ENCODE measurements at regions not wholly inside any gene's neighbourhood (a gene's known extent, or its start where the extent isn't known, plus 50 kb on each side); places are given as distances from the start of the nearest gene placed in this dataset.

GRCh38 chr14:61217516-61217915 lies 63.6 kb downstream of the TMEM30B start:
- no peak overlapping the region for H3K27ac Mint-ChIP-seq (ENCODE audit: unreplicated experiment)
- no peaks in the 10 kb centered on the region for H3K27me3 ChIP-seq (ENCODE audit: insufficient read depth, low read length)
- no peak overlapping the region for H3K4me2 ChIP-seq (ENCODE audit: low read length)
- H3K9me3 Mint-ChIP-seq (ENCODE audit: unreplicated experiment) = no peaks in the 10 kb centered on the region
- H3K4me3 ChIP-seq (ENCODE audit: insufficient read depth, low read depth, low read length) = no peak overlapping the region
- H3K4me3 Mint-ChIP-seq (ENCODE audit: unreplicated experiment) = no peak overlapping the region
- H3K9me3 ChIP-seq (ENCODE audit: insufficient read depth, low read depth, low read length) = no peaks in the 10 kb centered on the region
- H3K9ac ChIP-seq (ENCODE audit: low read length) = no peak overlapping the region
- H3K36me3 ChIP-seq (ENCODE audit: insufficient read depth, low read length) = no peaks in the 10 kb centered on the region
- H2AFZ ChIP-seq (ENCODE audit: low read depth, low read length) = no peak overlapping the region
- H3K79me2 ChIP-seq (ENCODE audit: insufficient read depth, low read length) = no peaks in the 10 kb centered on the region
- peaks cover 2% of the 10 kb centered on the region for H3K27me3 Mint-ChIP-seq (ENCODE audit: low read depth, unreplicated experiment)
- H4K20me1 ChIP-seq (ENCODE audit: insufficient read depth, low read length) = no peaks in the 10 kb centered on the region
- FAIRE-seq (no peak), DNase-seq (ENCODE audit: low read depth) (no peak)
- H3K4me1 Mint-ChIP-seq (ENCODE audit: low read depth, unreplicated experiment) = peaks cover 22% of the 10 kb centered on the region
- H3K27ac ChIP-seq (ENCODE audit: low read depth, low read length) = no peak overlapping the region
- peaks cover 7% of the 10 kb centered on the region for H3K4me1 ChIP-seq (ENCODE audit: insufficient read depth, low read length)
- TF ChIP-seq CTCF (IDR thresholded peaks at IDR 0.05; ENCODE audit: insufficient read depth, low read depth, low read length) (no peak), EZH2 (IDR thresholded peaks at IDR 0.05; ENCODE audit: insufficient read depth, low read length) (no peak)
- no peaks in the 10 kb centered on the region for H3K36me3 Mint-ChIP-seq (ENCODE audit: low read depth, unreplicated experiment)

GRCh38 chr14:61215222-61216020 lies 65.7 kb downstream of the TMEM30B start:
- peaks cover 25% of the 10 kb centered on the region for H3K4me1 Mint-ChIP-seq (ENCODE audit: low read depth, unreplicated experiment)
- no peaks in the 10 kb centered on the region for H3K9me3 ChIP-seq (ENCODE audit: insufficient read depth, low read depth, low read length)
- H3K27me3 ChIP-seq (ENCODE audit: insufficient read depth, low read length) = no peaks in the 10 kb centered on the region
- H3K36me3 Mint-ChIP-seq (ENCODE audit: low read depth, unreplicated experiment) = no peaks in the 10 kb centered on the region
- no peak overlapping the region for H3K4me2 ChIP-seq (ENCODE audit: low read length)
- H2AFZ ChIP-seq (ENCODE audit: low read depth, low read length) = no peak overlapping the region
- H3K36me3 ChIP-seq (ENCODE audit: insufficient read depth, low read length) = no peaks in the 10 kb centered on the region
- no peak overlapping the region for H3K4me3 ChIP-seq (ENCODE audit: insufficient read depth, low read depth, low read length)
- DNase-seq (ENCODE audit: low read depth) = peak; percentile 16
- peaks cover 3% of the 10 kb centered on the region for H3K27me3 Mint-ChIP-seq (ENCODE audit: low read depth, unreplicated experiment)
- no peak overlapping the region for H3K9ac ChIP-seq (ENCODE audit: low read length)
- H4K20me1 ChIP-seq (ENCODE audit: insufficient read depth, low read length) = no peaks in the 10 kb centered on the region
- TF ChIP-seq EZH2 (IDR thresholded peaks at IDR 0.05; ENCODE audit: insufficient read depth, low read length) = no peak
- TF ChIP-seq CTCF (IDR thresholded peaks at IDR 0.05; ENCODE audit: insufficient read depth, low read depth, low read length) = no peak
- no peaks in the 10 kb centered on the region for H3K9me3 Mint-ChIP-seq (ENCODE audit: unreplicated experiment)
- H3K4me3 Mint-ChIP-seq (ENCODE audit: unreplicated experiment) = no peak overlapping the region
- no peak for FAIRE-seq
- peaks cover 7% of the 10 kb centered on the region for H3K4me1 ChIP-seq (ENCODE audit: insufficient read depth, low read length)
- no peak overlapping the region for H3K27ac ChIP-seq (ENCODE audit: low read depth, low read length)
- no peaks in the 10 kb centered on the region for H3K79me2 ChIP-seq (ENCODE audit: insufficient read depth, low read length)
- H3K27ac Mint-ChIP-seq (ENCODE audit: unreplicated experiment) = no peak overlapping the region

GRCh38 chr14:61213920-61214319 lies 67.2 kb downstream of the TMEM30B start:
- no peak overlapping the region for H2AFZ ChIP-seq (ENCODE audit: low read depth, low read length)
- TF ChIP-seq EZH2 (IDR thresholded peaks at IDR 0.05; ENCODE audit: insufficient read depth, low read length) = no peak
- no peak for TF ChIP-seq CTCF (IDR thresholded peaks at IDR 0.05; ENCODE audit: insufficient read depth, low read depth, low read length)
- H3K4me3 ChIP-seq (ENCODE audit: insufficient read depth, low read depth, low read length) = no peak overlapping the region
- H3K27ac Mint-ChIP-seq (ENCODE audit: unreplicated experiment) = no peak overlapping the region
- no peak overlapping the region for H3K27ac ChIP-seq (ENCODE audit: low read depth, low read length)
- H3K4me3 Mint-ChIP-seq (ENCODE audit: unreplicated experiment) = no peak overlapping the region
- no peaks in the 10 kb centered on the region for H3K36me3 ChIP-seq (ENCODE audit: insufficient read depth, low read length)
- no peaks in the 10 kb centered on the region for H4K20me1 ChIP-seq (ENCODE audit: insufficient read depth, low read length)
- H3K4me1 Mint-ChIP-seq (ENCODE audit: low read depth, unreplicated experiment) = peaks cover 25% of the 10 kb centered on the region
- no peaks in the 10 kb centered on the region for H3K9me3 ChIP-seq (ENCODE audit: insufficient read depth, low read depth, low read length)
- no peaks in the 10 kb centered on the region for H3K79me2 ChIP-seq (ENCODE audit: insufficient read depth, low read length)
- H3K9ac ChIP-seq (ENCODE audit: low read length) = no peak overlapping the region
- DNase-seq (ENCODE audit: low read depth) (no peak), FAIRE-seq (peak; percentile 52)
- H3K36me3 Mint-ChIP-seq (ENCODE audit: low read depth, unreplicated experiment) = no peaks in the 10 kb centered on the region
- H3K4me1 ChIP-seq (ENCODE audit: insufficient read depth, low read length) = peaks cover 7% of the 10 kb centered on the region
- H3K27me3 ChIP-seq (ENCODE audit: insufficient read depth, low read length) = no peaks in the 10 kb centered on the region
- H3K9me3 Mint-ChIP-seq (ENCODE audit: unreplicated experiment) = no peaks in the 10 kb centered on the region
- no peak overlapping the region for H3K4me2 ChIP-seq (ENCODE audit: low read length)
- H3K27me3 Mint-ChIP-seq (ENCODE audit: low read depth, unreplicated experiment) = peaks cover 3% of the 10 kb centered on the region

All from astrocyte (in vitro differentiated cells and primary cell).